H9 (cell line): ENCODE measurements at regions not wholly inside any gene's neighbourhood (a gene's known extent, or its start where the extent isn't known, plus 50 kb on each side); places are given as distances from the start of the nearest gene placed in this dataset.

Experiments used
- DNase-seq: peaks from one replicate; pipeline ENCODE4 v3.0.0-alpha.2; 2017
- H2AFZ ChIP-seq: one replicate; pipeline ENCODE4 v1.6.1; 2013; ENCODE audit warnings: mild to moderate bottlenecking, low read length, control low read depth, moderate library complexity
- H2AK5ac ChIP-seq: 2 replicates; pipeline ENCODE4 v1.6.1; 2013; ENCODE audit warnings: low read length, control low read depth, mixed read lengths; ENCODE audit not compliant: insufficient read length
- H2BK120ac ChIP-seq: one replicate; pipeline ENCODE4 v1.6.1; 2013; ENCODE audit warnings: low read depth, mild to moderate bottlenecking, low read length, control low read depth, inconsistent platforms; ENCODE audit not compliant: poor library complexity, severe bottlenecking
- H2BK12ac ChIP-seq: 2 replicates; pipeline ENCODE4 v1.6.1; 2013; ENCODE audit warnings: low read length, control low read depth, mixed read lengths, low read depth; ENCODE audit not compliant: insufficient read length
- H2BK15ac ChIP-seq: 2 replicates; pipeline ENCODE4 v1.6.1; 2013; ENCODE audit warnings: low read depth, low read length, control low read depth
- H2BK20ac ChIP-seq: one replicate; pipeline ENCODE4 v1.6.1; 2013; ENCODE audit warnings: low read depth, mild to moderate bottlenecking, low read length, control low read depth, inconsistent platforms; ENCODE audit not compliant: poor library complexity, severe bottlenecking
- H2BK5ac ChIP-seq: 2 replicates; pipeline ENCODE4 v1.6.1; 2013; ENCODE audit warnings: low read length, control low read depth, mixed read lengths; ENCODE audit not compliant: insufficient read length
- H3K14ac ChIP-seq: 2 replicates; pipeline ENCODE4 v1.6.1; 2013; ENCODE audit warnings: low read length, control low read depth; ENCODE audit not compliant: insufficient read depth
- H3K18ac ChIP-seq: 2 replicates; pipeline ENCODE4 v1.6.1; 2013; ENCODE audit warnings: low read depth, mild to moderate bottlenecking, mixed read lengths, low read length, control low read depth; ENCODE audit not compliant: insufficient read length
- H3K23ac ChIP-seq: 2 replicates; pipeline ENCODE4 v1.6.1; 2013; ENCODE audit warnings: low read length, control low read depth, mixed read lengths, low read depth; ENCODE audit not compliant: insufficient read length
- H3K23me2 ChIP-seq: 2 replicates; pipeline ENCODE4 v1.6.1; 2013; ENCODE audit warnings: low read depth, mild to moderate bottlenecking, mixed read lengths, low read length, control low read depth; ENCODE audit not compliant: insufficient read length, poor library complexity, severe bottlenecking
- H3K27ac ChIP-seq: 2 replicates; pipeline ENCODE4 v1.5.1; 2013; ENCODE audit warnings: low read length, control low read depth, mixed read lengths, low read depth; ENCODE audit not compliant: insufficient read length
- H3K27me3 ChIP-seq: 2 replicates; pipeline ENCODE4 v1.6.1; 2013; ENCODE audit warnings: low read length, control low read depth, inconsistent platforms; ENCODE audit not compliant: insufficient read depth
- H3K4ac ChIP-seq: 2 replicates; pipeline ENCODE4 v1.6.1; 2013; ENCODE audit warnings: low read depth, mild to moderate bottlenecking, control low read depth, inconsistent platforms, low read length, moderate library complexity
- H3K4me1 ChIP-seq: 2 replicates; pipeline ENCODE4 v1.6.1; 2013; ENCODE audit warnings: low read length, control low read depth, inconsistent platforms; ENCODE audit not compliant: insufficient read depth
- H3K4me2 ChIP-seq: 2 replicates; pipeline ENCODE4 v1.6.1; 2013; ENCODE audit warnings: low read length, control low read depth, mixed read lengths; ENCODE audit not compliant: insufficient read length, insufficient read depth
- H3K56ac ChIP-seq: 2 replicates; pipeline ENCODE4 v1.6.1; 2013; ENCODE audit warnings: low read depth, mild to moderate bottlenecking, mixed read lengths, low read length, control low read depth; ENCODE audit not compliant: insufficient read length
- H3K79me1 ChIP-seq: 2 replicates; pipeline ENCODE4 v1.6.1; 2013; ENCODE audit warnings: low read depth, mild to moderate bottlenecking, moderate library complexity, low read length, control low read depth, inconsistent platforms; ENCODE audit not compliant: insufficient read depth, poor library complexity, severe bottlenecking
- H3K79me2 ChIP-seq: 2 replicates; pipeline ENCODE4 v1.6.1; 2013; ENCODE audit warnings: low read length, control low read depth, inconsistent platforms; ENCODE audit not compliant: insufficient read depth
- H3K9ac ChIP-seq: 2 replicates; pipeline ENCODE4 v1.6.1; 2013; ENCODE audit warnings: low read length, control low read depth, mixed read lengths; ENCODE audit not compliant: insufficient read length; ENCODE audit errors: extremely low read depth
- H3K9me3 ChIP-seq: one replicate; pipeline ENCODE4 v1.6.1; 2013; ENCODE audit warnings: low read depth, low read length, inconsistent platforms; ENCODE audit not compliant: control insufficient read depth
- H3T11ph ChIP-seq: one replicate; pipeline ENCODE4 v1.6.1; 2013; ENCODE audit warnings: mild to moderate bottlenecking, low read length, control low read depth, inconsistent platforms
- H4K20me1 ChIP-seq: one replicate; pipeline ENCODE4 v1.6.1; 2013; ENCODE audit not compliant: control insufficient read depth, insufficient read length, insufficient read depth
- H4K5ac ChIP-seq: 2 replicates; pipeline ENCODE4 v1.6.1; 2013; ENCODE audit warnings: low read depth, mild to moderate bottlenecking, mixed read lengths, low read length, control low read depth; ENCODE audit not compliant: insufficient read length
- H4K8ac ChIP-seq: replicated peaks from 2 replicates; pipeline ENCODE4 v1.6.1; 2013; ENCODE audit warnings: low read length, control low read depth, mixed read lengths, low read depth; ENCODE audit not compliant: insufficient read length
- H4K91ac ChIP-seq: 2 replicates; pipeline ENCODE4 v1.6.1; 2013; ENCODE audit warnings: low read depth, mild to moderate bottlenecking, moderate library complexity, mixed read lengths, low read length, control low read depth; ENCODE audit not compliant: insufficient read length
- H3K27ac Mint-ChIP-seq, 3 experiments: 2 replicates in 2 of 3; 3 replicates in 1 of 3; pipeline ENCODE4 v1.8.0; 2020 to 2021; ENCODE audit warnings: mixed read lengths in 3 of 3, mild to moderate bottlenecking in 1 of 3, moderate library complexity in 1 of 3
- H3K27me3 Mint-ChIP-seq: 2 replicates; pipeline ENCODE4 v1.8.0; 2021; ENCODE audit warnings: low read depth, mild to moderate bottlenecking, moderate library complexity, mixed read lengths
- H3K36me3 Mint-ChIP-seq, 3 experiments: 2 replicates in 2 of 3; 3 replicates in 1 of 3; pipeline ENCODE4 v1.8.0; 2020 to 2021; ENCODE audit warnings: low read depth in 3 of 3, mixed read lengths in 3 of 3; ENCODE audit not compliant: insufficient read depth in 1 of 3
- H3K4me1 Mint-ChIP-seq, 2 experiments: 2 replicates each; pipeline ENCODE4 v1.8.0; 2020; ENCODE audit warnings: mixed read lengths in 2 of 2
- H3K4me3 Mint-ChIP-seq, 2 experiments: 2 replicates in 1 of 2; 3 replicates in 1 of 2; pipeline ENCODE4 v1.8.0; 2020 to 2021; ENCODE audit warnings: mild to moderate bottlenecking in 2 of 2, mixed read lengths in 2 of 2, moderate library complexity in 1 of 2
- H3K9me3 Mint-ChIP-seq, 2 experiments: 2 replicates in 1 of 2; 3 replicates in 1 of 2; pipeline ENCODE4 v1.8.0; 2020; ENCODE audit warnings: mild to moderate bottlenecking in 2 of 2, mixed read lengths in 2 of 2, moderate library complexity in 1 of 2
- CTCF ChIP-seq: fragments of 200-600 bp; sonication (generic); conservative IDR thresholded peaks from 3 replicates; pipeline ENCODE4 v1.8.0; 2021; ENCODE audit warnings: antibody characterized with exemption, mild to moderate bottlenecking
- WGBS: extraction: QIAGEN DNeasy Blood & Tissue Kit; methylation state at CpG from one replicate; pipeline ENCODE4 v1.1.7; 2013; ENCODE audit warnings: missing lambda C conversion rate, low lambda C conversion rate, mixed read lengths; ENCODE audit not compliant: insufficient read length; ENCODE audit errors: extremely low coverage; 5-methylcytosine and 5-hydroxymethylcytosine counted together

DNA sequence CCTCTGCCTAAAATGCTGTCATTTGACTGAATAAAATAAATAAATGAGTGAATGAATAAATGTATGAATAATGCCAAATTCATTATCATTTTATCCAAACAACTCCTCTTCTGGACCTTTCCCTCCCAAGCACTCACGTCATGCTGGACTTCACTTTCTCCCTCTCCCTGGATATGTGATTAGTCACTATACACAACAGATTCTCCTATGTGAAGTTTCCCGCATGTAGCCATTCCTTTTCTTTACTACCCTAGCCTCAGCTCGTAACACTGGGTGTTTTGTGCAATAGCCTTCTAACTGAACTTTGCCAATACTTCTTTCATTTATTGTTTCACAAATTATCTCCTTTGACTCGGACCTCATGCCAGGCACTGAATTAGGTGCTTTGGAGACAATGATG, 87.6 kb upstream of the IL6 start:
- H2BK20ac ChIP-seq = no peak overlapping the region
- no peak overlapping the region for H3K4me2 ChIP-seq
- H4K5ac ChIP-seq = no peak overlapping the region
- no CpG with 5 or more reads among the region's 4 CpGs for WGBS
- no peaks in the 10 kb centered on the region for H3K79me1 ChIP-seq
- H3K27me3 Mint-ChIP-seq = no peaks in the 10 kb centered on the region
- no peak overlapping the region for H3T11ph ChIP-seq
- no peak overlapping the region for H3K14ac ChIP-seq
- peaks cover 30 to 31% of the 10 kb centered on the region in 2 experiments for H3K9me3 Mint-ChIP-seq
- H3K27ac ChIP-seq = no peak overlapping the region
- no peak overlapping the region for H3K23ac ChIP-seq
- H3K4me3 Mint-ChIP-seq = no peak overlapping the region
- no peaks in the 10 kb centered on the region for H3K79me2 ChIP-seq
- no peak overlapping the region for H3K18ac ChIP-seq
- no peaks in the 10 kb centered on the region for H3K27me3 ChIP-seq
- H3K9ac ChIP-seq = no peak overlapping the region
- H4K8ac ChIP-seq = no peak overlapping the region
- no peak overlapping the region for H3K27ac Mint-ChIP-seq
- no peaks in the 10 kb centered on the region for H4K20me1 ChIP-seq
- no peak for DNase-seq
- no peaks in the 10 kb centered on the region for H3K9me3 ChIP-seq
- no peak overlapping the region for H4K91ac ChIP-seq
- H3K23me2 ChIP-seq = no peaks in the 10 kb centered on the region
- no peak overlapping the region for H2BK12ac ChIP-seq
- no peak overlapping the region for H2BK15ac ChIP-seq
- no peaks in the 10 kb centered on the region for H3K4me1 ChIP-seq
- H3K4ac ChIP-seq = no peak overlapping the region
- H2AK5ac ChIP-seq = no peak overlapping the region
- H3K56ac ChIP-seq = no peak overlapping the region
- peaks cover 0 to 6% of the 10 kb centered on the region in 2 experiments; a peak in 2 of 4 replicates for H3K4me1 Mint-ChIP-seq
- no peak overlapping the region for H2BK5ac ChIP-seq
- no peak overlapping the region for H2BK120ac ChIP-seq
- peaks cover 2 to 33% (median 24%) of the 10 kb centered on the region in 3 experiments; a peak in 5 of 7 replicates for H3K36me3 Mint-ChIP-seq
- TF ChIP-seq CTCF = no peak
- H2AFZ ChIP-seq = no peak overlapping the region
